Upper lobe of left lung (tissue), 6 donors: ENCODE measurements at regions not wholly inside any gene's neighbourhood (a gene's known extent, or its start where the extent isn't known, plus 50 kb on each side); places are given as distances from the start of the nearest gene placed in this dataset.
A peak's percentile ranks its signal among the peaks of the same experiment; 100 is the strongest.

ENCODE experiments used
- ATAC-seq, 2 donors: fragments of 200-7000 bp; cut with Tn5 transposase; one replicate each; pipeline ENCODE4 v1.9.1; 2022; ENCODE audit warnings: mild to moderate bottlenecking in 2 of 2, moderate library complexity in 2 of 2; ENCODE audit not compliant: low FRiP score in 2 of 2
- DNase-seq, 2 donors: peaks; one replicate each; pipeline ENCODE4 v3.0.0-alpha.2; 2019 to 2020
- H3K27ac ChIP-seq, 4 donors: fragments of 200-600 bp; sonication (generic); one replicate each; pipeline ENCODE4 v1.5.1; 2016 to 2019
- H3K27me3 ChIP-seq, 4 donors: fragments of 200-600 bp; sonication (generic); one replicate each; pipeline ENCODE4 v1.5.1; 2017 to 2019
- H3K36me3 ChIP-seq, 4 donors: fragments of 200-600 bp; sonication (generic); one replicate each; pipeline ENCODE4 v1.5.1; 2016 to 2019
- H3K4me1 ChIP-seq, 4 donors: fragments of 200-600 bp; sonication (generic); one replicate each; pipeline ENCODE4 v1.5.1; 2018 to 2019
- H3K4me3 ChIP-seq, 4 donors: fragments of 200-600 bp; sonication (generic); one replicate each; pipeline ENCODE4 v1.5.1; 2017 to 2019; ENCODE audit warnings: mild to moderate bottlenecking in 2 of 4, moderate library complexity in 1 of 4
- H3K9me3 ChIP-seq, 4 donors: fragments of 200-600 bp; sonication (generic); one replicate each; pipeline ENCODE4 v1.5.1; 2018 to 2019
- EP300 ChIP-seq, 4 donors: sonication (generic); formaldehyde crosslinking; IDR thresholded peaks; one replicate each; pipeline ENCODE4 v1.5.1; 2017; ENCODE audit warnings: antibody characterized with exemption in 4 of 4, control low read depth in 2 of 4
- POLR2A ChIP-seq, 4 donors: fragments of 450-650 bp; IDR thresholded peaks; one replicate each; pipeline ENCODE4 v1.5.1; 2016 to 2017; ENCODE audit warnings: antibody characterized with exemption in 4 of 4, mild to moderate bottlenecking in 2 of 4
- POLR2AphosphoS5 ChIP-seq, 2 donors: sonication (generic); formaldehyde crosslinking; IDR thresholded peaks; one replicate each; pipeline ENCODE4 v1.5.1; 2017; ENCODE audit warnings: antibody characterized with exemption in 2 of 2
- WGBS, 2 donors: methylation state at CpG; one replicate each; pipeline ENCODE4 v1.1.5; 2017 to 2018; 5-methylcytosine and 5-hydroxymethylcytosine counted together
- TF ChIP-seq, protein P1 (sequence below), 6 experiments: fragments of 450-650 bp in 4 of 6; fragments of 200-600 bp in 2 of 6; sonication (generic) in 2 of 6; IDR thresholded peaks; one replicate each; pipeline ENCODE4 v1.5.1; 2016 to 2019; ENCODE audit warnings: antibody characterized with exemption in 6 of 6
- donor health status: DM: no; HTN: no; CAD: no; lungs with moderate emphysema.
- donor health status: DM: no; HTN: yes; CAD: no; lungs with severe emphysema.

- Histone ChIP-seq H3K4me1 (no peaks in the 10 kb centered on the region), H3K36me3 (no peaks in the 10 kb centered on the region), H3K27me3 (no peaks in the 10 kb centered on the region), H3K27ac (no peak overlapping the region), H3K4me3 (no peak overlapping the region), H3K9me3 (no peaks in the 10 kb centered on the region)
- ATAC-seq (no peak), DNase-seq (no peak)
- TF ChIP-seq POLR2AphosphoS5 (IDR thresholded peaks at IDR 0.05) (no peak), EP300 (IDR thresholded peaks at IDR 0.05) (no peak), POLR2A (IDR thresholded peaks at IDR 0.05) (no peak)
- TF ChIP-seq, protein P1, sequence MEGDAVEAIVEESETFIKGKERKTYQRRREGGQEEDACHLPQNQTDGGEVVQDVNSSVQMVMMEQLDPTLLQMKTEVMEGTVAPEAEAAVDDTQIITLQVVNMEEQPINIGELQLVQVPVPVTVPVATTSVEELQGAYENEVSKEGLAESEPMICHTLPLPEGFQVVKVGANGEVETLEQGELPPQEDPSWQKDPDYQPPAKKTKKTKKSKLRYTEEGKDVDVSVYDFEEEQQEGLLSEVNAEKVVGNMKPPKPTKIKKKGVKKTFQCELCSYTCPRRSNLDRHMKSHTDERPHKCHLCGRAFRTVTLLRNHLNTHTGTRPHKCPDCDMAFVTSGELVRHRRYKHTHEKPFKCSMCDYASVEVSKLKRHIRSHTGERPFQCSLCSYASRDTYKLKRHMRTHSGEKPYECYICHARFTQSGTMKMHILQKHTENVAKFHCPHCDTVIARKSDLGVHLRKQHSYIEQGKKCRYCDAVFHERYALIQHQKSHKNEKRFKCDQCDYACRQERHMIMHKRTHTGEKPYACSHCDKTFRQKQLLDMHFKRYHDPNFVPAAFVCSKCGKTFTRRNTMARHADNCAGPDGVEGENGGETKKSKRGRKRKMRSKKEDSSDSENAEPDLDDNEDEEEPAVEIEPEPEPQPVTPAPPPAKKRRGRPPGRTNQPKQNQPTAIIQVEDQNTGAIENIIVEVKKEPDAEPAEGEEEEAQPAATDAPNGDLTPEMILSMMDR (IDR thresholded peaks at IDR 0.05), result no peak
- WGBS, 2 donors, result 80 to 84% methylated on average over 1 of the region's 1 CpG
Observed at GRCh38 chr17:14818469-14818868, 446.7 kb downstream of the PMP22 start.

- TF ChIP-seq EP300 (IDR thresholded peaks at IDR 0.05) (no peak), POLR2AphosphoS5 (IDR thresholded peaks at IDR 0.05) (no peak), POLR2A (IDR thresholded peaks at IDR 0.05) (no peak)
- no peak overlapping the region for H3K27ac ChIP-seq
- H3K4me3 ChIP-seq, result no peak overlapping the region
- 85 to 91% methylated on average over 6 of the region's 6 CpGs for whole genome bisulfite sequencing, 2 donors
- H3K4me1 ChIP-seq, result no peaks in the 10 kb centered on the region
- no peaks in the 10 kb centered on the region for H3K9me3 ChIP-seq
- H3K36me3 ChIP-seq, result no peaks in the 10 kb centered on the region
- no peak for DNase-seq
- no peaks in the 10 kb centered on the region for H3K27me3 ChIP-seq
- no peak for ATAC-seq
Observed at GRCh38 chr17:14815079-14815478, 450.0 kb downstream of the PMP22 start.

DNA sequence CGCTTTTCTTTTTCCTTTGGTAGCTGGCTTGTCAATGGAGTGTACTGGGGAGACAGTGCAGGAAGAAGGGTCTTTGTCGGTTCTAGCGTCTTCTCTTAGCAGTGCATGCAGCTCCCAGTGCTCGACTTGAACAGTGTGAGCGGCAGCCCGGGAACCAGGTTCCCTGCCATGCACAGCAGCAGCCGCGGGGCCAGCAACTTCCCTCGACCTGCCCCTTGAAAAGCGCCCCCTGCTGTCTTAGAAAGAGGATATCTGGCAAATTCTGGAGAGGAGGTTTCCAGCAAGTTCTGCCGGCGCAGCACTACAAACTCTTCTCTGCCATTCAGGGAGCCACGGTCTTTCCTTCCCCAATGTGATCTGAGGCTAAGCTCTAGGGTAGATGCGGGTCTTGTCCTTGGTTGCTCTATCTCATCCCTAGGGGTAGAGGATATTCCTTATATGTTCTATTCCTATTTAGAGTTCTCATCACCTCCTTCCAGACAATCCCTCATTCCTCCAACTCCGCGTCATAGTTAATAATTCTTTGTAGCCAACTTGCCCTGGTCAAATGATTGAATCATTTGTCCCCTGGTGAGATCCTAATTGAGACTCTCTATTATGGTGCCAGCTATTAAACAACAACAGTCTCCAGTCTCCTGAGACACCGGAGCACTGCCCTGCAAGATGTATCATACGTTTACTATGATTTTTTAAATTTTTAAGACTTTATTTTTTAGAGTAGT is 451.3 kb downstream of the PMP22 start:
- no peak for TF ChIP-seq POLR2A (IDR thresholded peaks at IDR 0.05)
- TF ChIP-seq, protein P1 (IDR thresholded peaks at IDR 0.05), result peak in 4 of 6 experiments; percentile 18 to 41 (median 34)
- ATAC-seq (no peak), DNase-seq (peak; percentile 50 to 72)
- H3K36me3 ChIP-seq, result no peaks in the 10 kb centered on the region
- no peak overlapping the region for H3K4me3 ChIP-seq
- H3K4me1 ChIP-seq, result no peaks in the 10 kb centered on the region
- no peaks in the 10 kb centered on the region for H3K9me3 ChIP-seq
- H3K27me3 ChIP-seq, result no peaks in the 10 kb centered on the region
- H3K27ac ChIP-seq, result no peak overlapping the region
- WGBS, 2 donors, result 51 to 57% methylated on average over 16 to 18 of the region's 18 CpGs

DNA sequence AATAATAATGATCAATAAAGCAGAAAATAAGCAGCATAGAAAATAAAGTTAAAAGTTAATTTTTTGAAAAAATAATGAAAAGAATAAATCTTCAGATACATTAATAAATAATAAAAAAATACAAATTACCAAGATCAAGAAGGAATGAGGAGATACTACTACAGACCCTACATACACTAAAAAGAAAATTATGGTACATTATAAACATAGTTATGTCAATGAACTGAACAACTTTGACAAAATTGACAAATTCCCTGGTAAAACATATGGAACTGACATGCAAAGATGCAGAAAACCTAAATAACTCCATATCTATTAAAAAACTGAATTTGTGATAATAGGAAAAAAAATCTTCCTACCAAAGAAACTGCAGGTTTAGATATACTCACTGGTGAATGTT is 456.7 kb downstream of the PMP22 start:
- H3K4me1 ChIP-seq, result no peaks in the 10 kb centered on the region
- no peaks in the 10 kb centered on the region for H3K9me3 ChIP-seq
- ATAC-seq, result no peak
- no peaks in the 10 kb centered on the region for H3K36me3 ChIP-seq
- TF ChIP-seq POLR2A (IDR thresholded peaks at IDR 0.05) (no peak), POLR2AphosphoS5 (IDR thresholded peaks at IDR 0.05) (no peak), EP300 (IDR thresholded peaks at IDR 0.05) (no peak)
- TF ChIP-seq, protein P1 (IDR thresholded peaks at IDR 0.05), result no peak
- no peak overlapping the region for H3K4me3 ChIP-seq
- H3K27me3 ChIP-seq, result no peaks in the 10 kb centered on the region
- no peak overlapping the region for H3K27ac ChIP-seq
- no peak for DNase-seq

GRCh38 chr17:14805348-14805747 is 459.8 kb downstream of the PMP22 start:
- no peak for ATAC-seq

More at GRCh38 chr17:14805348-14805747, 459.8 kb downstream of the PMP22 start:
- Histone ChIP-seq H3K4me3 (no peak overlapping the region), H3K36me3 (no peaks in the 10 kb centered on the region), H3K27me3 (no peaks in the 10 kb centered on the region), H3K4me1 (no peaks in the 10 kb centered on the region), H3K27ac (no peak overlapping the region), H3K9me3 (peaks cover 0 to 3% (median 0%) of the 10 kb centered on the region in 4 donors)
- no peak for DNase-seq
- TF ChIP-seq EP300 (IDR thresholded peaks at IDR 0.05), result no peak
- no peak for TF ChIP-seq POLR2A (IDR thresholded peaks at IDR 0.05)
- TF ChIP-seq, protein P1 (IDR thresholded peaks at IDR 0.05), result no peak
- TF ChIP-seq POLR2AphosphoS5 (IDR thresholded peaks at IDR 0.05), result no peak
